NOMO-1 treated with DMSO at 0.1 percent for 48 hours (cell line): ENCODE measurements at regions not wholly inside any gene's neighbourhood (a gene's known extent, or its start where the extent isn't known, plus 50 kb on each side); places are given as distances from the start of the nearest gene placed in this dataset.
A peak's percentile ranks its signal among the peaks of the same experiment; 100 is the strongest.

Experiments used
- DNase-seq: peaks from one replicate; lab custom pipeline; 2025; ENCODE audit not compliant: unreplicated experiment; lab: John Stamatoyannopoulos, UW

DNA sequence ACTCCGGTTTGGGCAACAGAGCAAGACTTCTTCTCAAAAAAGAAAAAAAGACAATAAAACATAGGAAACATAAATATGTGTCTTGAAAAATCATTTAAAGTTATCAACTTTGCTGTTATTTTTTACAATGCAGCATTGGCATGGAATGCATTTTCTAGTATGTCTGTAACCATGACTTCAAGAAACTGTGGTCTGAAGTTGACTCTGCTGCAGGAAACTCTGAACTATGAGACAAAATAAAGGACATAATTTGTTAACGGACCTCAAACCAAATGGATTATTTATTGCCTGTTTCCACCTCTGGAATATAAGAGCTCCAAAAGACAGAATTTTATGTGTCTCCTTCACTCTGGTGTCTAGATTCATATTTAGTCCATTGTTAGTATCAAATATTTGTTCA, 79.1 kb downstream of the TRIB2 start:
- DNase-seq, result no peak

DNA sequence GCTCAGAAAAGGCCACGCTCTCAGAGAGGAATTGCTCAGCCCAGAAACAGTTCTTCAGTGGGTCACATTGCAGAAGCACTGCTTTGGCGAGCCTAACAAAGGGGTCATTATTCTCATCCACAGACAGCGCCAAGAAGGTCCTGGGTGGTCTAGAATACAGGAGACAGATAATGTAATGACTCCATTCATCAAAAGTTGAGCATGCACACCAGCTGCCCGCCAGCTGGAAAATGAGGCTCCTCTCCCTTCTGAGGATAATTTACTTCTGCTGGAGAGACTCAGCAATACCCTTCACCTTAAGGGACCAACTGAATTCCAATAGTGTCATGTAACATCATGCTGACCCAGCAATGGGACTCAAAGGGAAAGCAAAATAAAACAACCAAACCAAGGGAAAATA, 79.9 kb downstream of the TRIB2 start:
- DNase-seq, result no peak

DNA sequence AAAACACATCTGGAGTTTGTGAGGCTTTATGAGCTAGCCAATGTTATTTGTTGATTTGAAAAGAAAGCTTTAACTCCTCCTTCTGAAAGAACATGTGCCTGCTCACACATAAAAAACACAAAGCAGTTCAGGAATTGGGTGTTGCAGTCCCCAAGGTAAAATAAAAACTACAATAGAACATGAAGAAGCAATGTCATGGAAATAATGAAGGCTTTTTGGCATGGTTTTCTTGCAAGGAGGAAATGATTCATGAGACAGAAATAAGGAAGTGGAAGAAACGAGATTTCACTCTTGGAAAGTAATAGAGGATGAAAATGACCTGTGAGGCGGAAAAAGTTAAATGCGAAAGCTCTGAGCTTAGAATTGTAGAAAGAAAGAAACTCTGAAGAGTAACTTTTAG, 81.1 kb downstream of the TRIB2 start:
- peak; percentile 84 for DNase-seq

DNA sequence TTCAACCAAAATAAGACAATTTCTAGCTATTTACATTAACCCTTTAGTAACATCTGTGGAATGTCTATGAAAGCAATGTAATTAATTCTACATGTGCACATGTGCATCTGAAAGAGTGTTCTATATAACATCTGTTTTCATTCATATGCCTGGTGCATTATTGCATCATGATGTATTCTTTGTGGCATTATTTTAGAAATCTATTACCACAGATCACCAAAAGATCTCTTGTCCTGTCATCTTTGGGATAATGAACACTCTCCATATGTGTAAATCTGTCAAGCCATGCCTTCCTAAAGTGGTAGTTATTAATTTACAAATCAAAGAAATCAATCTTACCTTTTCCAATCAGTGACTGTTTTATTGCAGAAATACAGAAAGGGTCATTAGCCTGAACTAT, 86.9 kb downstream of the TRIB2 start:
- DNase-seq, result no peak

DNA sequence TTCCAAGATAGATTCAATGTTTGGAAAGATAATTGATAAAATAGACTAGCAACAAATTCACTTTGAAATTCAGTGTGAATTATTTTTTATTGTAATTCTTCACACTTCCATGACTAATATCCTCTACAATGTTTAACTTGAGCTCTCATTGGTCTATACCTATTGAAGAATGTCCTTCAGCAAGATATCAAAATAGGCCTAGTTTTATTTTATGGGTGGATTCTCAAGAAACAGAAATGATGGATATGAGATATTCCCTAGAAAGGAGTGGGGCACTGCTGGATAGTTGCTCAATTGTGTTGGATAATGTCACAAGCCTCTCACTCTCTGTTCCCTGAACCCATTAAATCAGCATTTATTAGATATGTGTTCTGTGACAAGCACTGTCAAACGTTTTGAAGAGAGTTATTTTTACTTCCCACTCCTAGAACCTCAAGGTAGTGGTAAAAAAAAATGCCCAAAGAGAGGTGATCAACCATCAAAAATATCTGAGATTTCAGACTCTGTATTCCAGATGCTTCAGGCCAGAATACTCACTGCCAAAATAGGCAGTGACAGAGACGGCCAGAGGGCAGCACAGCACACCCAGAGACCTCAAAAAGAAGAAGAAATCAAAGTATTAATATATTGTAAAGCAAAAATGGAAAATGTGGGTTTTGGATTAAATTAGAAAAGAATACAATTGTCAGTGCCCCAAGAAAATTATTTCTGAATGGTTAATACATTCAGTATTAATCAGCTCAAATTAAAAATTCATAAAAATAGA, 87.5 kb downstream of the TRIB2 start:
- DNase-seq, result no peak

DNA sequence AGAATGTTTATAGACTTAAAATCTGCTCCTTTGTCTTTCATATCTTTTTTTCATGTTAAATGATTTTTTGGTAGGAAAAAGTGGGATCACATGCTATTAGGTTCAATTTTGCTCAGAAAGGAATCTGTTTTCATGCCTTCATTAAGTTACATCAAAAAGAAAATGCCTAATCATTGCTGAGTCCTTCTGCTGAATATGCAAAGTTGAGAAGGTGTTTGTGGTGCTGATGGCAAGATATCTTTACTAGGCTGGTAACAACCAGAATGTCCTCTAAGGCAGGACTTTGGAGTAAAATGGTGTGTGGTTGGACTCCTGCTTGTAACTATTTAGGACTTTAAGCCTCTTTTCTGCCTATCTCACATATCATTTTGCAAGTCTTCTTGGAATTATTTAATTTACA, 88.3 kb downstream of the TRIB2 start:
- DNase-seq, result no peak

DNA sequence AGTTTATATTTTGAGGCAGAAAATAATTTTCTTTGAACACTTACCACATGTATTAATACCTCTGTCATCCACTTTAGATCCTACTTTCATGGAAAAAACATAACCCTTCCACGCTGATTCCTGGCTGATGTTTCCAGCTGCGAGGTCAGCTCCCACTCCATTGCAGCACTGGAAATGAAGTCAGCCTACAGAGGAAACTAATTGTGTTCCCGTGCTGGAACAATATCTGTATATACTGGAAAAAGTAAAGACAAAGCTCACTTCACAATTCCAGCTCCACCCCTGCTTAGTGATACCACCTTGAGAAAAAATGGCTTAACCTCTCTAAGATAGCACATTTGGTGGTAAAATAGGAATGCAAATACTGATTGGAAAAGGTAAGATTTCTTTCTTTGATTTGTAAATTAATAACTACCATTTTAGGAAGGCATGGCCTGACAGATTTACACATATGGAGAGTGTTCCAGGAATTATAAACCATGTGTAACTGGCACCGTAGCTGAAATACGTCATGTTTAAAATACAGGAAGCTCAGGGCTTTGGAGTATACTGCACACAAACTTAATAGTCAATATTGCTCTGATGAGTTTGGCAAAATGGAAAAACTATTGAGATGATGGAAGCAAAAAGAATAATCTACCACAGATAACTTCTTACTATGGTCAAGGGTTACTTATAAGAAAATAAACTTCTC, 90.0 kb downstream of the TRIB2 start:
- DNase-seq, result no peak

DNA sequence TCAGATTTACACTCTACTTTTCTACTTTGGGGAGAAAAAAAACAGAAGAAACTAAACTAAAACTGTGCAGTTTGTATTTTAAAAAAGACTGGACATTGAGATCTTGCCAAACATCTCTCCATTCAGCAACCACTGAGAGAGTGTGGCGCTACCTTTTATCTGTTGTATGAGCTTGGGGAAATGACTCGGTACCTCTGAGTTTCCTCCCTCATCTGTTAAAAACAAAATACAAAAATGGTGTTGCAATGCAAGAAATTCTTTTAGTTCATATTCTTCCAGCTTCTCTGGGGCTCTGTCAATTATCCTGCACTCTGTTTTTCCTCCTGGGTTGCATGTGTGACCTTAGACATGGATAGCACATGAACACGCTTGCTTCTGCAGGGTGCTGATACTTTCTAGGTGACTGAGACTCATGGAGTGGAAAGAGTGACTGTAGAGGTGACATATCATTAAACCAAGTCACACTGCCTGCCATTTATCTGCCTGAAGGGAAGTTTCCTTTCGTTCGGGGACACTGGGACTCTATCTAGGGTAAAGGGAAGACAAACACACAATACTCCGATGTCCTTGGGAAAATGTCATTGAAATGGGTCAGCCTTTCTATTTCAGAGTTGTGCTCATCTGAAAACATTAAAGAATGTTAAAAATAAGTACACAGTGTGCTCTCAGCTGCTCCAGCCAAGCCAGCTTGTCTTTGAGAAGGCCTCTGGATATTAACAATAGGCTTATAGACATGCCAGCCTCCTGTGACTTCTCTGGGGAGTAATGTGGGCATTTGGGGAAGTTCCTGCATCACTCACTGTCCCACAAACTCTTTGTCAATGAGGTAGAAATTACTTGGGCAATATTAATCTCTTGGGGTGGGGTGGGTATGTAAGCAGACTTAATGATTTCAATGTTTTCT, 91.4 kb downstream of the TRIB2 start:
- DNase-seq, result peak; percentile 19

DNA sequence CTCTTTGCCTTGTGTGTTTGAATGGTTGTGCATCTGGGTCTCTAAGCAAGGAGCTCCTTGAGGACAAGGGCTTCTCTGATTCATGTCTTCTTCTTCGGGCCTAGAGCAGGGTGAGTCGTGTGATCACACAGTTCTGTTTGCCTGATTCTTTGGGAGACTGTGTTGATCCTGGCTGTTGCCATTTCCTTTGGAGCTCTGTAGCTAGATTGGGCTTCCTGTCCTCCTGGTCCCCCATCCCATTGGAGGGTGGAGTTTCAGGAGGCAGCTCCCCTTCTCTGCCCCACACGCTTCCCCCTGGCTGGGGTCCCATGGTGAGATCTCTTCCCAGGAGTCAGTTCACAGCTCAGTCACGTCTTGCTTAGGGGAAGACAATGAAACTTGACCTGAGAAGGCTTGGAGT, 92.8 kb downstream of the TRIB2 start:
- DNase-seq, result no peak

DNA sequence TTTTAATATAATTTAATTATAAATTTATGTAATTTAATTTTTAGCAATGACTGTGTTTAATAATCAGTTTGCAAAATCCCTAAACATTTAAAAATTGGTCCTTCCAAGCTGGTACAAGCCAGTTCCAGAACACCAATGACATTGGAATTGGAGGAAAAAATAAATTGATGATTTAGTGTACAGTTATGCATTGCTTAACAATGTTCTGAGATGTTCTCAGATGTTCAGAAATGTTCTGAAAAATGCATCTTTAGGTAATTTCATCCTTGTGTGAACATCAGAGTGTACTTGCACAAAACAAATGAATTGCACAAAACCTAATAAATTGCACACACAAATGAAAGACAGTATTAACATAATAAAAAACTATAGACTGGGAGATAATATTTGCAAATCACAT, 95.2 kb downstream of the TRIB2 start:
- DNase-seq, result no peak

DNA sequence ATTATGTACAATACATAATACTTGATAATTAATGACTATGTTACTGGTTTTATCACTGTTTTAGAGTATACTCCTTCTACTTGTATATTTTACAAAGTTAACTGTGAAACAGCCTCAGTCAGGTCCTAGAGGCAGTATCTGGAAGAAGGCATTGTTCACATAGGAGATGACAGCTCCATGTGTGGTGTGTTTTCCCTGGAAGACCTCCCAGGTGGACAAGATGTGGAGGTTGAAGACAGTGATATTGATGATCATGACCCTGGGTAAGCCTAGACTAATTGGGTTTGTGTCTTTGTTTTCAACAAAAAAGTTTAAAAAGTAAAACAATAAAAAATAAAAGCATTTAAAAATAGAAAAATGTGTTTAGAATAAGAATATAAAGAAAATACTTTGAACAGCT, 96.4 kb downstream of the TRIB2 start:
- DNase-seq, result no peak

DNA sequence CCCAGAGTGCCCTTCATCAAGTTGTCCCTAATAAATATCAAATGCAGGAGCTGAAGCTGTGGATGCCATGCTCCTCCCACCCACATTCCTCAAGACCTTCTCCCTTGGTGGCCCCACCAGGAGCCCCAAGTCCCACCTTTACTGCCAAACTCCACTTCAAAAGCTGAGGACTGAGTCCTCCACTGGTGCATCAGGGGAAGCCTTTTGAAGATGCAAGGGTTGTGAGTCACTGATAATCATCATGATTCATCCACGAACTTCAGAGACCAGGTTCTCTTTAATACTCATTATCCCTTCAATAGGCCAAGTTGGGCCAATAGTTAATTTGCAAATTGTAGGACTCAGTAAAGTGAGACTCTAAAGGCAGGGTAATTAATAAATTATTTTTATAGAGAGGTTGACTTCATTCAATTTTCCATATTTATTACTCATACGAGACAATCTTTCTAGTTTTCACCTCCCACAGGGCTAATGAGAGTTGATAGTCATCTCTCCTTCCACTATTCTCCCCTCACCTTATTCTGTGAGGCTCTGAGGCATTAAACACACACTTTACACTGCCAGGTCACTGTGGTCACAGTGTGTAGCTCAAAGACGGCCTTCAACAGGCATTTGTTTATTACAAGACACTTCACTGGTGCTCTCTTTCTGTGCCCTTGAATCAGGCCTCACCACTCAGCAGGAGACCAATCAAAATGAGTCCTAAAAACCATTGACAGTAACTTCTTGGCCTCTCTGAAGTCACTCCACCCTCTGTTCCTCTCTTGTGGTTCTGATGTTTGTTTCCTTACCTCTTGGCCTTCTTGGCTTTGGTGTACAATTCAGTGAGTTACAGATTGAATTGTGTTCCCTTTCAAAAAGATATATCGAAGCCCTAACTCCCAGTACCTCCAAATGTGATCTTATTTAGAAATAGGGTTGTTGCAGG, 99.9 kb downstream of the TRIB2 start:
- DNase-seq, result no peak

DNA sequence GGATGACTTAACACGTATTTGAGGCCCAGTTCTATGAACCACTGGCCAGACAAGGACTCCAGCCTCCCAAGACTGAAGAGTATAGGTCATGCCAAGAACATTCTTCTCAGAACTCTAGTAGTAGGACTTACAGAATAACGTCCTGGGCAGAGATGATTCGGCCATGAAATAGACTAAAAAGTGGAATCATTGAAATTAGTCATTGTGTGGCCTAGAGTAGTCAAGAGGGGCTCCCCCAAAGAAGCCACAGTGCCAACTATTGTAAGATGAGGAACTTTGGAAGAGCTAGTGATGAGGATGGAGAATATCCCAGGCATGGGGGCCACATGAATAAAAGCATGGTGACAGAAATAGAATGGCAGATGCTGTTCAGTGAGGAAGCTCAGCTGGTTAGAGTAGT, 101.1 kb downstream of the TRIB2 start:
- DNase-seq, result no peak

DNA sequence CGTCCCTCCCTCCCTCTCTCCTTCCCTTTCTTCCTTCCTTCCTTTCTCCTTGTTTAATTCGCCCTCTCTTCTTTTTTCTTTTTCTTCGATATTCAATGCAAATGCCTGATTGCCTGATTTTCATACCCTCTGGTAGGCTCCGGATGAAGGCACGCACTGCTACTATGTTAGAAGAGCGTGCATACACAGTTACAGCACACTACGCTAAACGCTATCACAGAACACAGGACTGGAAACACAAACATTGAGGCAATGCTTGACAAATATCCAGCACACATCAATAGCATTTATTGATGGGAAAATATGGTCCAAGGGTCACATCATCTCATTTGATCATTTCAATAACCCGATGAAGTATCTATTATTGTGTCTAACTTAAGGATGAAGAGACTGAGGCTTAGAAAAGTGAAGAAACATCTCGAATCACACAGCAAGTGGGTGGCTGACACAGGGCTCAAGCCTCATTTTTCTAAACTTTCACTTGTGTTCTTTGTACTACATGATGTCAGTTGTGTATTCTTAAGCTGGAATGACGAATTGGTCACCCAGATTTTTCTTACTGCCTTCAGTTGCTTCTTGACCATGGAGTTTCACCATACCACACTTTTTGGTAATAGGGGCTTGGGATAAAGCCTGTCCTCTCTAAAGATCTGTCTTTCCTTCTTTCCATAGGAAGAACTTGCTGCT, 101.8 kb downstream of the TRIB2 start:
- DNase-seq, result no peak

DNA sequence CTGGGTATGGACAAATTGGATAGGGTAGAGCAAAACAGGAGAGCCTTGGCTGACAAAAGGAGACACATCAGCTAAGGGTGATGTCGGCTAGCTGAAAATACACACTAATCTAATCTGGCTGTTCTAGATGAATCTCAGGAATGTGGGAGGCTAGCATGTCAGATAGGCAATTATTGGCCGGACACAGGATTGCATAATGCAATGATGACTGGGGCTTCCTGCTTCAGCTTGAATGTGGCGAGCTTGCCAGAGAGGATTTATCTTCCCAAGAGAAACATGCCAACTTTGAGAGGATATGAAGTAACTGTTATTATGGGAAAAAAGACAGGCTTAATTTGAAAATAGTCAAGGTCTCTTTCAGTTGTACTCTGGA, 102.4 kb downstream of the TRIB2 start:
- peak; percentile 61 for DNase-seq

DNA sequence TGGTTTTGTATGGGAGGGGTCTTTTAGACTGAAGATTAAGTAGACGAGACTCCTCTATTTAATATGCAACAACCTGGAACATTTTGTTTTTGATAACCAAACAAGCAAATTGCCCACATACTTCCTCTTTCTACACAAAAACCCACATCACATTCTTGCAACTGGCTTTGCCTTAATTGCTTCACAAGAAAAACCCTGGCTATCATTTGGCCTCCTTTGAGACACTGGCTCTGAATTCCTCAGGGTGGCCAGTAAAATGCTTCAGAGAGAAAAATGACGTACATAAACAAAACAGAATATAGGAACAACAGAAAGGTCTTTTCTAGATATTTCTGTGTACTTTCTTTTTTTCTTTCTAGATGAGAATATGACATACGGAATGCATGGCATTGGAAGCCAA, 103.0 kb downstream of the TRIB2 start:
- peak; percentile 88 for DNase-seq

DNA sequence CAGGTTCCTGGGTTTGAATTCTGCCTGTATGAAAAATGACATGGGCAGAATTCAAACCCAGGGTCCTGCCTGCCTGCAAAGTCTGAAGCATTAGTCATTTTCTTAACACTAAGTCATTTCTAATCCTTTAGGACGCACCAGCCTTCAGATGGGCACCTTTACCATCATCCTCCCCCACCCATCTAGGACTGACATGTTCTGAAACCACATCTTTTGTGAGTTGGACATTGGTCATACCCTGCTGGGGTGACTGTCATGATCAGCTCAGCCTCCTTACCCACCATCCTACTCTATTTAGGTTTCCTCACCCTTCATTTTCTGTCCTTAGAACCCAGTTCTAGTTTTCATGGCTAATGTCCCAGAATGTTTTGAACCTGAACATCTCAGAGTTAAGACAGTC, 104.9 kb downstream of the TRIB2 start:
- DNase-seq, result no peak

DNA sequence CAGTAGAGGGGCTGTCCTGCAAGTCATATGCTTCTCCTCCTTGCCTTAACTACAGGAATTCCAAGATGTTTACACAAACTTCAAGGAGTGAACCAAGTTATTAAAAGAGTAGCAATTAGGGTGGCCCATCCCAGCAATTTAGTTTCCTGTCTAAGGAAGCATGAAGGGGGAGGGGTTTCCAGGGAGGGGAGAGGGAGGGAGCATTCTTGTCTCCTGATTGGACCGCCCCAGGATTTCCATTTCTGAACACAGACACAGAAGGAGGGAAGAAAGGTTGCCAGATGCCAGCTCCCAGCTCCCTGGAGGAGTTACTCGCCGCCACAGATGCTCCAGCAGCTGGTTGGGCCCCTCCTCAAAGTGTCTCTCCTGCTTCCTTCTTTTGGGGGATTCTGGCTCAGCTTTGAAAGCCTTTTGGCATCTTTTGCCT, 107.6 kb downstream of the TRIB2 start:
- no peak for DNase-seq

DNA sequence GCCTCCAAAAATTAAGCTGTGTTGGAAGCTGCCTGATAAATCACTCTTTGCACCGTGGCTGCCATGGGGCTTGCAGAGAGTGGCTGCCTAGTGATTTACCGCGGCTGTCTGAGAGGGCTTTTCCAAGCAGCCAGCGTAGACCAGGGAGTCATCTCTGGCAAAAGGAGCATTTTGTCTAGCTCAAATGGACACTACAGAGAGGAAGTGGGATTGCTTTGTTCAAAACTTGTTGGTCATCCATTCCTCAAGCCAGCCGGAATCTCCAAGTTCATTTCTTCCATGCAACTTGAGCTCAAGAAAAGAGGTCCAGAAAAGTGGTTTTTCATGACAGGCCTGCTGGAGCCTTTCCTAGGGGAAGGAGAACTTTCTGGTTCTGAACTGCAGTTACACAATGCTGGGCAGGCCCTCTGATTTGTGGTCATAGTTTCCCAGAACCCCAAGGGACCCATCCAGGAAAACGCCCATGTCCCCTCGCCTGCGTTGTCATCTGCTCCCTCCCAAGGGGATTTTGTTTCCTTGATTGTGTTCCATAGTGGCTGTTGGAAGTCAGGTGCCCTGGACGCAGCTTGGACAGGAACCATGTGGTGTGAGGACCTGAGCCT, 108.1 kb downstream of the TRIB2 start:
- DNase-seq, result no peak

DNA sequence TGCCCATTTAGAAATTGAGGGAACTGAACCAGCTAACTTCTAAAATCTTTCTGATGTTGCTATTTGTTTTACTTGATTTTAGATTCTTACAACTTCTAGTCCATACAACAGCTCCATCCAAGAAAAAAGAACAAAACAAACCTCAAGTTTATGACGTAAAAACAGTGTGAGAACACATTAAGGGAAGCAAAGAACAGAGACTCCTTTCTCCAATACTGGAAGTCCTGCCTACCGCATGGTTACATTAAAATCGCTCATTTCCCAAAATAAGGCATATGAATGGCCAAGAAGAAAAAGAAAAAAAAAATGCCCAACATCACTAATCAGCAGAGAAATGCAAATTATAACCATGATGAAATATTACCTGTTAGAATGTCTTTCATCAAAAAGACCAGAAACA, 110.0 kb downstream of the TRIB2 start:
- no peak for DNase-seq
